ENCODE measurements at regions not wholly inside any gene's neighbourhood (a gene's known extent, or its start where the extent isn't known, plus 50 kb on each side); places are given as distances from the start of the nearest gene placed in this dataset.
A peak's percentile ranks its signal among the peaks of the same experiment; 100 is the strongest.

DNA sequence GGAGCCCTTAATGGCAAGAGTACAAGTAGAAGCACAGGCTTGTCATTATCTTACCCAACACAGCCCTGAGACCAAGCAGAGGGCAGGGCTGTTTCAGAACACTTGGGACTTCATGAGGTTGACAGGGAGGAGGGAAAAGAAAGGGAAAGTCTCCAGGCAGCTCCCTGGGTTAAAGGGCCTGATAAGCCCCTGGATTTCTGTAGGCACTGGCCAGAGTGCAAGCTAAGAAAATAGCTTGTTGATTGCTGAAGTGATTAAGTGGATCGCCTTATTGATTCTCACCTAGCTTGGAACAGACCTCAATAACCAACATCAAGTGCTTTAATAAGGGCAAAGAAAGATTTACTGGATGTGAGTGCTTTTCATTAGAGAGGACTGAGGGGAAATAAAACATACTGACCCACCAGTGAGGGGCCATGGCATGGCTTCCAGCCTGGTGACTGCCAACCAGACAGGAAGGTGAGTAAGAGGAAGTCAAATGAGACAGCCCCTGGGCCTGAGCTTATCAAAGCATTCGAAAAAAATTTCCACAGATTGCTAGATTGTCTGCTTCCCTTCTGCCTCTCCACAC lies 121.4 kb upstream of the NFIA start:
- DNase-seq, result no peak
- H3K36me3 ChIP-seq, result no peaks in the 10 kb centered on the region
- no peaks in the 10 kb centered on the region for H3K27me3 ChIP-seq
- no peak overlapping the region for H3K27ac ChIP-seq
- no peaks in the 10 kb centered on the region for H3K4me1 ChIP-seq
- peak; percentile 31 for ATAC-seq
- no peak overlapping the region for H3K4me3 ChIP-seq
- peaks cover 0 to 16% of the 10 kb centered on the region in 2 donors for H3K9me3 ChIP-seq
- TF ChIP-seq, protein P1, sequence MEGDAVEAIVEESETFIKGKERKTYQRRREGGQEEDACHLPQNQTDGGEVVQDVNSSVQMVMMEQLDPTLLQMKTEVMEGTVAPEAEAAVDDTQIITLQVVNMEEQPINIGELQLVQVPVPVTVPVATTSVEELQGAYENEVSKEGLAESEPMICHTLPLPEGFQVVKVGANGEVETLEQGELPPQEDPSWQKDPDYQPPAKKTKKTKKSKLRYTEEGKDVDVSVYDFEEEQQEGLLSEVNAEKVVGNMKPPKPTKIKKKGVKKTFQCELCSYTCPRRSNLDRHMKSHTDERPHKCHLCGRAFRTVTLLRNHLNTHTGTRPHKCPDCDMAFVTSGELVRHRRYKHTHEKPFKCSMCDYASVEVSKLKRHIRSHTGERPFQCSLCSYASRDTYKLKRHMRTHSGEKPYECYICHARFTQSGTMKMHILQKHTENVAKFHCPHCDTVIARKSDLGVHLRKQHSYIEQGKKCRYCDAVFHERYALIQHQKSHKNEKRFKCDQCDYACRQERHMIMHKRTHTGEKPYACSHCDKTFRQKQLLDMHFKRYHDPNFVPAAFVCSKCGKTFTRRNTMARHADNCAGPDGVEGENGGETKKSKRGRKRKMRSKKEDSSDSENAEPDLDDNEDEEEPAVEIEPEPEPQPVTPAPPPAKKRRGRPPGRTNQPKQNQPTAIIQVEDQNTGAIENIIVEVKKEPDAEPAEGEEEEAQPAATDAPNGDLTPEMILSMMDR (IDR thresholded peaks at IDR 0.05), result no peak
- intact Hi-C loops (cut with DNase I), result no loop called here

DNA sequence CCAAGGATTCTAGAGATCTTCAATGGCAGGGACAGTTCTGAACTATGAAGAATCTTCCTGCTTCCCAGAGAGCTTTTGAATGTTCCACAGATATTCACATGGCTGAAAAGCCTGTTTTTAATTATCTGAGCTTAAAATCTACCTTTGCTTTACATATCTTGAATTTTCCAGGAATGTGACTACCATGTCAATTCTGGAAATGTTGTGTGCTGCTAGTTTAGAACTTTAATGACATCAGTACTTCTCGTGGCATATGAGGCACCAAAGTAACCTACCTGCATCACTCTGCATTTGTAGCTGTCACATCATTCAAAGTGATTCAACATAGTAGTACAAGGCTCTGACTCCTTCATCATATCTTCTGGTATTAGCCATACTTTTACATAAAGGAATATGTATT lies 122.7 kb upstream of the NFIA start:
- TF ChIP-seq, protein P1 (IDR thresholded peaks at IDR 0.05), result no peak
- Histone ChIP-seq H3K4me1 (no peaks in the 10 kb centered on the region), H3K27me3 (no peaks in the 10 kb centered on the region), H3K9me3 (peaks cover 0 to 3% of the 10 kb centered on the region in 2 donors), H3K27ac (no peak overlapping the region), H3K36me3 (no peaks in the 10 kb centered on the region), H3K4me3 (no peak overlapping the region)
- intact Hi-C loops (cut with DNase I), result no loop called here
- ATAC-seq (no peak), DNase-seq (no peak)

DNA sequence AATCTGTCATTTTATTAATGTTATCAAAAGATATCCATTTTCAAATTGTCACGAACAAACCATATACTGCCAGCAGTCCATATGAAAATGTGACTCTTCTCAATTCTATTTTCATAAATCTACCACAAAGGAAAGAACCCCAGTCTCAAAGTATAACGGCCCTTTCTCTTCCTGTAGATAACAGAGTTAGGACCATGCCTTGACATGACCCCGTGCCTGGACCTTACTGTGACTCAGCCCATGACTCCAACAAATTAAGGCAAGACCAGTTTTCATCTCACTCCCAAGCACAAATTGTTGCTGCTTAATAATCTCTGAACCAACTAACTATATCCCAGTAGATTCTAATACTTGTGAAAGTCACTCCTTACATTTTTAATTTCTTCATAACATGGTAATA lies 124.4 kb upstream of the NFIA start:
- Histone ChIP-seq H3K27ac (no peak overlapping the region), H3K4me3 (no peak overlapping the region), H3K36me3 (no peaks in the 10 kb centered on the region), H3K9me3 (no peaks in the 10 kb centered on the region), H3K4me1 (no peaks in the 10 kb centered on the region), H3K27me3 (no peaks in the 10 kb centered on the region)
- DNase-seq (no peak), ATAC-seq (no peak)
- intact Hi-C loops (cut with DNase I), result no loop called here
- TF ChIP-seq, protein P1 (IDR thresholded peaks at IDR 0.05), result no peak

DNA sequence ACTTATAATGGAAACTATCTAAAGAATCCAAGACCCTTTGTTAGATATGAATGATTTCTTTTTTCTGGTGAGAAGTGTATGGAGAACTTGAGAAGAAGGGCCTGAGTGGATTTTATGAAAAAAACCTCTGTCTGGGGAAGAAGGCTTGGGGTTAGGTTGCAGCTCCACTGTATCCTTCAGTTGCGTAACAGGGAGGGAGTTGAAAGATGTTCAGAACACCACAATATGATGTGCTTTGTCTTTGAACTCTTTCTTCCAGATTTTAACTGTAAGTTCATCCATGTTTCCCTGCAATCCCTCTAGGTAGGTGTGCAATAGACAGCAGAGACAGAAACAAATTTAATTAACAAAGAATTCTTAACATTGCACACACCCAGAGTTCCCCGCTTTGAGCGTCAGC lies 125.8 kb upstream of the NFIA start:
- no peak overlapping the region for H3K4me3 ChIP-seq
- H3K27me3 ChIP-seq, result no peaks in the 10 kb centered on the region
- no peaks in the 10 kb centered on the region for H3K4me1 ChIP-seq
- no peak overlapping the region for H3K27ac ChIP-seq
- H3K9me3 ChIP-seq, result no peaks in the 10 kb centered on the region
- no peak for ATAC-seq
- intact Hi-C loops (cut with DNase I), result no loop called here
- no peaks in the 10 kb centered on the region for H3K36me3 ChIP-seq
- TF ChIP-seq, protein P1 (IDR thresholded peaks at IDR 0.05), result no peak
- DNase-seq, result no peak

DNA sequence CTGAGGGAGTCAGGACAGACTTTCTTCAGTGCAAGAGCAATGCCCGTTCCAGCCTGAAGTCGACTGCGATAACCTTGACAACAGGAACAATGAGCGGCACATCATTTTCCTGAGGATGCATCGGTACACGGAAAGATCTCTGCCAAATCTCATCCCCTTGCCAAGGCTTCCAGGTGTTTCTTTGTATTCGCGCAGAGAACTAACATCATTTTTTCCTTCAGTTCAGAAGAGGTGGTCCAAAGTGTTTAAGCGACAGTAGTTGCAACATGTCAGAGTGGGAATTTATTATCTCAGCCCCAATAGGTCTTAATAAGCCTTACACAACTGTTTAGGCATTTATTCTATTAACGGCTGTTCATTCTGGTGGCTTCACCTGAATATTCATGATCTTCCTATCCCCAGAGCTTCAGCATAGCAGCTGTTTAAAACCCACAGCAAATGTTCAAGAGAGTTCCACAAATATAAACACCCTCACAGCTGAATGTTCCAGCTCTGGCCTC lies 129.7 kb upstream of the NFIA start:
- DNase-seq (no peak), ATAC-seq (no peak)
- intact Hi-C loops (cut with DNase I), result no loop called here
- no peaks in the 10 kb centered on the region for H3K9me3 ChIP-seq
- no peaks in the 10 kb centered on the region for H3K36me3 ChIP-seq
- no peaks in the 10 kb centered on the region for H3K4me1 ChIP-seq
- TF ChIP-seq, protein P1 (IDR thresholded peaks at IDR 0.05), result no peak
- no peak overlapping the region for H3K4me3 ChIP-seq
- no peak overlapping the region for H3K27ac ChIP-seq
- H3K27me3 ChIP-seq, result no peaks in the 10 kb centered on the region

Data from left lung (tissue), 4 donors.